K562 (cell line): ENCODE measurements at regions not wholly inside any gene's neighbourhood (a gene's known extent, or its start where the extent isn't known, plus 50 kb on each side); places are given as distances from the start of the nearest gene placed in this dataset.

Experiments
- CBX8 ChIP-seq: fragments of 200-600 bp; sonication (generic); IDR thresholded peaks from 2 replicates; pipeline ENCODE4 v1.6.1; 2012; ENCODE audit warnings: borderline replicate concordance, mixed run types, low read depth, mild to moderate bottlenecking, moderate library complexity, mixed read lengths, low read length, control low read depth, inconsistent platforms; ENCODE audit not compliant: poor library complexity, severe bottlenecking; ENCODE audit errors: extremely low read depth
- EZH2 ChIP-seq: IDR thresholded peaks from 2 replicates; pipeline ENCODE4 v1.6.1; 2012; ENCODE audit warnings: low read depth, mild to moderate bottlenecking, inconsistent platforms, low read length, borderline replicate concordance
- KLF16 ChIP-seq: IDR thresholded peaks from 2 replicates; pipeline ENCODE4 v1.6.1; 2016; ENCODE audit warnings: antibody characterized with exemption
- MXI1 ChIP-seq: IDR thresholded peaks from 2 replicates; pipeline ENCODE4 v1.6.1; 2011; ENCODE audit warnings: low read depth, mild to moderate bottlenecking, improper control_type of control experiment, low read length
- NFE2 ChIP-seq: IDR thresholded peaks from 2 replicates; pipeline ENCODE4 v1.6.1; 2014; ENCODE audit warnings: antibody characterized with exemption, low read depth
- ZBTB33 ChIP-seq: sonication (generic); formaldehyde crosslinking; IDR thresholded peaks from 2 replicates; pipeline ENCODE4 v1.8.1; 2023; ENCODE audit warnings: mild to moderate bottlenecking, missing genetic modification reagents
- ZNF583 ChIP-seq: fragments of 250-450 bp; sonication (Bioruptor Pico); IDR thresholded peaks from 2 replicates; pipeline ENCODE4 v1.4.0; 2020

GRCh38 chr12:92065018-92065499 is 80.6 kb downstream of the BTG1 start:
- TF ChIP-seq NFE2 (no peak), MXI1 (no peak), ZNF583 (CRISPR knock-in tag) (no peak), KLF16 (no peak), CBX8 (no peak), EZH2 (no peak), ZBTB33 (CRISPR knock-in tag) (no peak)
